OCI-LY3 (cell line): ENCODE measurements at regions not wholly inside any gene's neighbourhood (a gene's known extent, or its start where the extent isn't known, plus 50 kb on each side); places are given as distances from the start of the nearest gene placed in this dataset.

ENCODE experiments used
- H2AFZ ChIP-seq: fragments of 200-600, 300-600 bp; shearing (Covaris generic); 2 replicates; pipeline ENCODE4 v1.6.0; 2014; ENCODE audit warnings: antibody characterized with exemption, low read depth, low read length
- H3K27ac ChIP-seq: fragments of 200-600, 300-600 bp; sonication (generic); 2 replicates; pipeline ENCODE4 v1.5.1; 2014; ENCODE audit warnings: mild to moderate bottlenecking, low read length, moderate library complexity, mixed read lengths
- H3K27me3 ChIP-seq: fragments of 200-600, 300-600 bp; sonication (generic); 2 replicates; pipeline ENCODE4 v1.6.1; 2014; ENCODE audit warnings: low read depth, low read length, mixed read lengths
- H3K36me3 ChIP-seq: fragments of 200-600, 300-600 bp; sonication (generic); replicated peaks from 2 replicates; pipeline ENCODE3; 2014; ENCODE audit warnings: low read depth, low read length, mixed read lengths
- H3K4me1 ChIP-seq: fragments of 300-600, 200-600 bp; sonication (generic); 2 replicates; pipeline ENCODE4 v1.6.1; 2014; ENCODE audit warnings: low read length, mixed read lengths
- H3K4me2 ChIP-seq: fragments of 200-600, 300-600 bp; sonication (generic); 2 replicates; pipeline ENCODE4 v1.6.1; 2014; ENCODE audit warnings: low read length, mixed read lengths
- H3K4me3 ChIP-seq: fragments of 300-600, 200-600 bp; sonication (generic); 2 replicates; pipeline ENCODE4 v1.5.1; 2014; ENCODE audit warnings: antibody characterized with exemption, mild to moderate bottlenecking, low read length, moderate library complexity
- H3K79me2 ChIP-seq: fragments of 300-600, 200-600 bp; shearing (Covaris generic); 2 replicates; pipeline ENCODE4 v1.6.1; 2014; ENCODE audit warnings: mild to moderate bottlenecking, low read length, mixed read lengths
- H3K9ac ChIP-seq: fragments of 300-600, 200-600 bp; shearing (Covaris generic); 2 replicates; pipeline ENCODE4 v1.6.0; 2014; ENCODE audit warnings: mild to moderate bottlenecking, low read length, moderate library complexity
- H3K9me3 ChIP-seq: fragments of 200-600, 300-600 bp; shearing (Covaris generic); 2 replicates; pipeline ENCODE4 v1.6.1; 2014; ENCODE audit warnings: low read length, mixed read lengths; ENCODE audit not compliant: insufficient read depth
- H4K20me1 ChIP-seq: fragments of 200-600, 300-600 bp; sonication (generic); 2 replicates; pipeline ENCODE4 v1.6.1; 2016; ENCODE audit warnings: low read length, mixed read lengths; ENCODE audit not compliant: insufficient read depth
- CTCF ChIP-seq: fragments of 200-600, 300-600 bp; sonication (generic); IDR thresholded peaks from 2 replicates; pipeline ENCODE4 v1.5.1; 2014; ENCODE audit warnings: antibody characterized with exemption, low read length, low read depth
- EZH2phosphoT487 ChIP-seq: fragments of 200-600 bp; shearing (Covaris generic); IDR thresholded peaks from 2 replicates; pipeline ENCODE4 v1.6.1; 2018; ENCODE audit warnings: antibody characterized with exemption, mixed run types, low read depth

- no peaks in the 10 kb centered on the region for H3K9me3 ChIP-seq
- H3K27me3 ChIP-seq: 0 out of 2 replicates have a peak, but pooled peaks cover 5% of the 10 kb centered on the region
- H4K20me1 ChIP-seq: no peaks in the 10 kb centered on the region
- H3K4me2 ChIP-seq: peak overlapping the region; percentile 79
- H3K4me1 ChIP-seq: peaks cover 21% of the 10 kb centered on the region
- H2AFZ ChIP-seq: peak overlapping the region; percentile 98
- peaks cover 23% of the 10 kb centered on the region for H3K79me2 ChIP-seq
- peaks cover 20% of the 10 kb centered on the region for H3K36me3 ChIP-seq
- peak overlapping the region; percentile 90 for H3K27ac ChIP-seq
- H3K9ac ChIP-seq: peak overlapping the region; percentile 85
- peak overlapping the region; percentile 79 for H3K4me3 ChIP-seq
- TF ChIP-seq EZH2phosphoT487 (no peak), CTCF (no peak)
Observed at GRCh38 chr3:168248383-168249204, 152.9 kb upstream of the GOLIM4 start.

GRCh38 chr3:168241156-168241555 lies 145.4 kb upstream of the GOLIM4 start:
- Histone ChIP-seq H3K27ac (no peak overlapping the region), H3K36me3 (no peaks in the 10 kb centered on the region), H3K9ac (no peak overlapping the region), H3K79me2 (no peaks in the 10 kb centered on the region), H4K20me1 (no peaks in the 10 kb centered on the region), H3K4me1 (peaks cover 5% of the 10 kb centered on the region; the same call in 1 of the 2 replicates), H3K4me3 (no peak overlapping the region), H3K27me3 (0 out of 2 replicates have a peak, but pooled peaks cover 5% of the 10 kb centered on the region), H3K4me2 (no peak overlapping the region), H3K9me3 (peaks cover 5% of the 10 kb centered on the region; the same call in 1 of the 2 replicates), H2AFZ (no peak overlapping the region)
- no peak for TF ChIP-seq CTCF
- TF ChIP-seq EZH2phosphoT487: no peak

GRCh38 chr3:168239287-168239686 lies 143.6 kb upstream of the GOLIM4 start:
- Histone ChIP-seq H3K36me3 (peaks cover 3% of the 10 kb centered on the region), H4K20me1 (no peaks in the 10 kb centered on the region), H3K27ac (no peak overlapping the region), H3K9ac (no peak overlapping the region), H3K4me3 (no peak overlapping the region), H2AFZ (no peak overlapping the region), H3K4me2 (no peak overlapping the region), H3K9me3 (peaks cover 11% of the 10 kb centered on the region; the same call in 1 of the 2 replicates), H3K79me2 (no peaks in the 10 kb centered on the region), H3K27me3 (no peaks in the 10 kb centered on the region), H3K4me1 (peaks cover 5% of the 10 kb centered on the region; the same call in 1 of the 2 replicates)
- TF ChIP-seq CTCF (no peak), EZH2phosphoT487 (no peak)

- Histone ChIP-seq H3K9me3 (peaks cover 8% of the 10 kb centered on the region; the same call in 1 of the 2 replicates), H3K9ac (no peak overlapping the region), H3K27me3 (no peaks in the 10 kb centered on the region), H2AFZ (no peak overlapping the region), H3K4me1 (no peaks in the 10 kb centered on the region), H4K20me1 (no peaks in the 10 kb centered on the region), H3K4me2 (no peak overlapping the region), H3K36me3 (peaks cover 3% of the 10 kb centered on the region), H3K4me3 (no peak overlapping the region), H3K27ac (no peak overlapping the region), H3K79me2 (no peaks in the 10 kb centered on the region)
- TF ChIP-seq EZH2phosphoT487 (no peak), CTCF (no peak)
Observed at GRCh38 chr3:168233001-168233400, 137.3 kb upstream of the GOLIM4 start.
